GM19438 (cell line): ENCODE measurements at regions not wholly inside any gene's neighbourhood (a gene's known extent, or its start where the extent isn't known, plus 50 kb on each side); places are given as distances from the start of the nearest gene placed in this dataset.
"Not testable (repeated sequence)": the region's sequence is repeated elsewhere in the genome, so short reads cannot be mapped to it uniquely, and the experiment has no call there.

Source experiments
- ATAC-seq: cut with Tn5 transposase; IDR thresholded peaks from one replicate; pipeline ENCODE4 v1.9.1; 2021; ENCODE audit warnings: low read depth; ENCODE audit not compliant: unreplicated experiment

GRCh38 chr2:155600914-155601760 lies 731.4 kb downstream of the NR4A2 start:
- no peak for ATAC-seq

- no peak for ATAC-seq
Observed at GRCh38 chr2:155600296-155600695, 732.2 kb downstream of the NR4A2 start.

- ATAC-seq, result no peak
Observed at GRCh38 chr2:155599834-155600233, 732.7 kb downstream of the NR4A2 start.

GRCh38 chr2:155583674-155584195 lies 748.8 kb downstream of the NR4A2 start:
- ATAC-seq, result no peak

GRCh38 chr2:155574941-155575340 lies 757.6 kb downstream of the NR4A2 start:
- no peak for ATAC-seq

- ATAC-seq, result no peak
Observed at GRCh38 chr2:155547571-155547970, 785.0 kb downstream of the NR4A2 start.

GRCh38 chr2:155546721-155547555 lies 785.6 kb downstream of the NR4A2 start:
- ATAC-seq, result no peak

- not testable (repeated sequence) for ATAC-seq
Observed at GRCh38 chr2:155539028-155539427, 793.5 kb downstream of the NR4A2 start.

GRCh38 chr2:155528034-155528433 lies 804.5 kb downstream of the NR4A2 start:
- no peak for ATAC-seq

- no peak for ATAC-seq
Observed at GRCh38 chr2:155525199-155525598, 807.3 kb downstream of the NR4A2 start.

GRCh38 chr2:155519529-155520130 lies 812.9 kb downstream of the NR4A2 start:
- no peak for ATAC-seq

- ATAC-seq, result no peak
Observed at GRCh38 chr2:155518094-155518493, 814.4 kb downstream of the NR4A2 start.

- no peak for ATAC-seq
Observed at GRCh38 chr2:155517362-155517761, 815.2 kb downstream of the NR4A2 start.

GRCh38 chr2:155513248-155513647 lies 814.8 kb downstream of the KCNJ3 start:
- ATAC-seq, result no peak

GRCh38 chr2:155502766-155503165 lies 804.3 kb downstream of the KCNJ3 start:
- ATAC-seq, result no peak

- no peak for ATAC-seq
Observed at GRCh38 chr2:155498106-155498505, 799.6 kb downstream of the KCNJ3 start.

- no peak for ATAC-seq
Observed at GRCh38 chr2:155494744-155495143, 796.2 kb downstream of the KCNJ3 start.

GRCh38 chr2:155485141-155485842 lies 786.8 kb downstream of the KCNJ3 start:
- no peak for ATAC-seq

- no peak for ATAC-seq
Observed at GRCh38 chr2:155481141-155481540, 782.6 kb downstream of the KCNJ3 start.

- ATAC-seq, result not testable (repeated sequence)
Observed at GRCh38 chr2:155472018-155472417, 773.5 kb downstream of the KCNJ3 start.
